Mucosa of rectum (tissue), 2 donors: ENCODE measurements at regions not wholly inside any gene's neighbourhood (a gene's known extent, or its start where the extent isn't known, plus 50 kb on each side); places are given as distances from the start of the nearest gene placed in this dataset.

ENCODE experiments used
- H3K27ac ChIP-seq, 2 donors: one replicate each; pipeline ENCODE4 v1.7.0; 2013; ENCODE audit warnings: inconsistent platforms in 2 of 2, low read depth in 2 of 2, low read length in 2 of 2
- H3K27me3 ChIP-seq, 2 donors: one replicate each; pipeline ENCODE4 v1.7.0; 2013; ENCODE audit warnings: low read length in 2 of 2; ENCODE audit not compliant: control insufficient read depth in 2 of 2, insufficient read depth in 2 of 2
- H3K36me3 ChIP-seq, 2 donors: one replicate each; pipeline ENCODE4 v1.7.0; 2013; ENCODE audit warnings: low read length in 2 of 2; ENCODE audit not compliant: control insufficient read depth in 2 of 2, insufficient read depth in 2 of 2
- H3K4me1 ChIP-seq, 2 donors: one replicate each; pipeline ENCODE4 v1.7.0; 2013; ENCODE audit warnings: low read length in 2 of 2, mild to moderate bottlenecking in 1 of 2; ENCODE audit not compliant: control insufficient read depth in 2 of 2, insufficient read depth in 2 of 2
- H3K4me3 ChIP-seq, 2 donors: one replicate each; pipeline ENCODE4 v1.7.0; 2013; ENCODE audit warnings: low read length in 2 of 2
- H3K9ac ChIP-seq, 2 donors: one replicate each; pipeline ENCODE4 v1.7.0; 2013; ENCODE audit warnings: low read length in 2 of 2, low read depth in 1 of 2, mild to moderate bottlenecking in 1 of 2
- H3K9me3 ChIP-seq, 2 donors: one replicate each; pipeline ENCODE4 v1.7.0; 2013; ENCODE audit warnings: low read length in 2 of 2; ENCODE audit not compliant: control insufficient read depth in 2 of 2
- donor health status: healthy.
- donor health status: Normal muscosa, but diverticular disease.

GRCh38 chr10:123442901-123443300 lies 223.3 kb upstream of the GPR26 start:
- H3K4me3 ChIP-seq = no peak overlapping the region
- no peak overlapping the region for H3K27ac ChIP-seq
- no peaks in the 10 kb centered on the region for H3K4me1 ChIP-seq
- H3K27me3 ChIP-seq = no peaks in the 10 kb centered on the region
- H3K9ac ChIP-seq = no peak overlapping the region
- no peaks in the 10 kb centered on the region for H3K9me3 ChIP-seq
- H3K36me3 ChIP-seq = no peaks in the 10 kb centered on the region

GRCh38 chr10:123443924-123444323 lies 222.2 kb upstream of the GPR26 start:
- no peak overlapping the region for H3K27ac ChIP-seq
- no peaks in the 10 kb centered on the region for H3K4me1 ChIP-seq
- H3K27me3 ChIP-seq = no peaks in the 10 kb centered on the region
- H3K9me3 ChIP-seq = no peaks in the 10 kb centered on the region
- H3K9ac ChIP-seq = no peak overlapping the region
- H3K4me3 ChIP-seq = no peak overlapping the region
- H3K36me3 ChIP-seq = no peaks in the 10 kb centered on the region

- H3K27me3 ChIP-seq = no peaks in the 10 kb centered on the region
- H3K4me1 ChIP-seq = no peaks in the 10 kb centered on the region
- H3K27ac ChIP-seq = no peak overlapping the region
- H3K9ac ChIP-seq = no peak overlapping the region
- H3K36me3 ChIP-seq = no peaks in the 10 kb centered on the region
- no peak overlapping the region for H3K4me3 ChIP-seq
- H3K9me3 ChIP-seq = no peaks in the 10 kb centered on the region
These were observed 220.8 kb upstream of the GPR26 start for GRCh38 chr10:123445261-123445775.

DNA sequence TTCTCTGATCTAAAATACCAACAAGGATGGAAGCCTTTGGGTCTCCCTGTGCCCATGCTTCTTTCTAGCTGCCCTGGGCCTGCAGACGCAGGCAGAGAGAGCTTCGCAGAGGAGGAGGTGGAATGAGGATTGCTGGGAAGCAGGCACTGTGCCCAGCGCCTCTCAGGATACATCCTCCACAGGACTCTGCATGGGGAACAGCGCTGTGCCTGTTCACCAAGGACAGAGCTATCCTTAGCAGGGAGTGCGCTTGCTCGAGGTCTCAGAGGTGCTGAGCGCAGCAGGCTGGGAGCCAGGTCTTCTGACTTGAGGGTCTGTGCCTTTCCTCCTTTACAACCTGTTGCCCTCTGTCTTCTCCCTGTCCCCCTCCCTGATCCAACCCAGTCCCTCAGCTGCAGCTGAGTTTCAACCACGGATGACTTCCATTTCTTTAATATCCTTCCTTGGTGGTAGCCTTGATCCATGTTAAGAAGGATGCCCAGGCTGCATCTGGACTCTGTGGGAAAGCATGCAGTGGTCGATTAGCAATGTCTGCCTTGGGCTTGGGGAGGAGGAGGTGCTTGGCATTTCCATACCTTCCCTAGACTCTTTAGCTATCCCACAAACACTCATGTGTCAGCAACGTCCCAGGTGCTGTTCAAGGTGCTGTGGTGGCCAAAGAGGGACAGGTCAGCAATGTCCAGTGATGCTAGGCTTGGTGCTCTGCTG lies 219.6 kb upstream of the GPR26 start:
- Histone ChIP-seq H3K4me1 (no peaks in the 10 kb centered on the region), H3K9ac (no peak overlapping the region), H3K4me3 (no peak overlapping the region), H3K27ac (no peak overlapping the region), H3K9me3 (no peaks in the 10 kb centered on the region), H3K36me3 (no peaks in the 10 kb centered on the region), H3K27me3 (no peaks in the 10 kb centered on the region)

DNA sequence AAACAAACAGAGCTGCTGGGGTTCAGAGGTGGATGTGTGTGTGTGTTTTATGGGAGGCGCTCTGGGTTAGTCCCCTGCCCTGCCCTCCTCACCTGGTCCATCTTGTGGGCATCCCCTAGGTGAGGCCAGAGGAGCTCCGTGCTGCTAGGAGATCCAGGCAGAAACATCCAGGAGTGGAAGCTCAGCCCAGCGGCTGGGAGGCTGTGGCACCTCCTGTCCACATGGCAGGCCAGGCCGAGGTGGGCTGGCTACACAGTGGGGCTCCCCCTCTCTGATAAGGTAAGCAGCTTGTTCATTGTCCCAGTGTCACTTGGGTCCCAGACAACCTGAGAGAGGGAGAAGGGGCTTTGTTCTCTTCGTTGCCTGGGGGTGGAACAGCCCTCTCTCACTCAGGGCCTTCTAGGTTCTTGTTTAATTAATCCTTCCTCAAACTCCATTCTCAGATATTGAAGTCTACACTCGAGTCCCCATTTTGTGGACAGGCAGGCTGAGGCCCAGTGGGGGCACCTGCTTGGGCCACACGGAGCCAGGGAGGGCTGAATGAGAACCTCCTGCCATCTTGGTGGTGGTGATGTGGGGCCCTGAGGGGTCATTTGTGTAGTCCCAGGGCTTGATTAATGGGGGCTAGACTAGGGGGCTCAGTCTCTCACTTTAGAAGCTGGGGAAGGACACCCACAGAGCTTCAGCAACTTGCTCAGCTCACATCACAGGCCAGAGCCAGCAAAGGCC lies 216.8 kb upstream of the GPR26 start:
- no peaks in the 10 kb centered on the region for H3K9me3 ChIP-seq
- H3K36me3 ChIP-seq = no peaks in the 10 kb centered on the region
- H3K27me3 ChIP-seq = no peaks in the 10 kb centered on the region
- no peak overlapping the region for H3K9ac ChIP-seq
- H3K4me3 ChIP-seq = no peak overlapping the region
- H3K27ac ChIP-seq = no peak overlapping the region
- H3K4me1 ChIP-seq = no peaks in the 10 kb centered on the region

DNA sequence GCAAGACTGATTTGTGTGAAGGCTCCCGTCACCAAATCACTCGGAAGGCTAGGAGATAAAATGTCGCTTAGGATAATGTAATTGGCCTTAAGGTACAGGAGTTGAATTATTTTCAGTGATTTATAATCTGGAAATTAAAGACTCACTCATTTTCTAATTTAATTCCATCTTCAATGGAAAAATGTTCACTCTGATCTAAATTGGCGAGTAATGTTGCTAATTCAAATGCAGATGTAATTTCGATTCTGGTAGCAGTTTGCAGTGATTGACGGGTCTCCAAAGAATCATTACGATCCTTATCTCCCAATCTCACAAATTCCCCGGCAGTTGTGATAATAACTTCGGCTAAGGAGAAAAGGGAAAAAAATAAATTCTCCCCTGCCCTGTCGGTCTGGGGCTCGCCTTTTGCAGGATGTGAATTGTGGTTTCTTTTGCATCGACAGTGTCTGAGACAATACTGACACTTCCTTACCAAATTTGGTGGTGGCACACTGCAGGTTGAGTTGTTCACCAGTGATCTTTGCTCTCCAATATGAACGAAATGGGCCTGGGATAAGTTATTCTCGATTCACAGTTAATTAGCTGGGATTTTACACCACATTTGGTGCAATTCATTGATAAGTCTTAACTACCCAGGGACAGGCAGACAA lies 215.1 kb upstream of the GPR26 start:
- H3K36me3 ChIP-seq = no peaks in the 10 kb centered on the region
- H3K9me3 ChIP-seq = no peaks in the 10 kb centered on the region
- H3K27ac ChIP-seq = no peak overlapping the region
- no peak overlapping the region for H3K4me3 ChIP-seq
- H3K9ac ChIP-seq = no peak overlapping the region
- no peaks in the 10 kb centered on the region for H3K4me1 ChIP-seq
- H3K27me3 ChIP-seq = no peaks in the 10 kb centered on the region

DNA sequence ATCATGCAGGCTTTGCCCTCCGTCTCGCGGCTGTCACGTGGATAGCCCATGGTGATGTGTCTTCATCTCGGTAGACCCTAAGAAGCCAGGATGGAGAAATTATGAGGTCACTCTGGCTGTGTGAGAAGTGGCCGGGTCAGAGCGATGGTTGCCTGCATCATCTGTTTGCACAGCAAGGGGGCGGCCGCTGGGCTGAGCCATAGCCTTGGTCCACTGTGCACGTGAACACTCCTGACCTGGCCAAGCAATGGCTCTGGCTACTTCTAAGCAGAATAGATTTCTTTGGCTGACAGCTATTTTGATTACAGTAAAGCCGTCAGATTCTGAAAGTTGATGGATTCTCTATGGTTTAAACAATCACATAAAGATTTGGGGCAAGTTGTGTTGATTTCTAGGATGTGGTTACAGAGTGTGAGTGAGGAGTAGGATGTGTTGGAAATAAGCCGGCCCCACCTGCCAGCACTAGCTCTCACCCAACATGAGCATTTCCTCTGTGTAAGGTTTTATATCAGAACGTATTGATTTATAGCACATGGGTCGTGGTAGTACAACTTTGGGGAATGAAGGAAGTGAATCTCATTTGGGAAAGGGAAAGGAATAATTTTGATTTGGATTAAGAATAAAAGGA lies 214.4 kb upstream of the GPR26 start:
- H3K27ac ChIP-seq = no peak overlapping the region
- H3K4me3 ChIP-seq = no peak overlapping the region
- H3K27me3 ChIP-seq = no peaks in the 10 kb centered on the region
- H3K36me3 ChIP-seq = no peaks in the 10 kb centered on the region
- H3K9me3 ChIP-seq = no peaks in the 10 kb centered on the region
- no peak overlapping the region for H3K9ac ChIP-seq
- no peaks in the 10 kb centered on the region for H3K4me1 ChIP-seq

DNA sequence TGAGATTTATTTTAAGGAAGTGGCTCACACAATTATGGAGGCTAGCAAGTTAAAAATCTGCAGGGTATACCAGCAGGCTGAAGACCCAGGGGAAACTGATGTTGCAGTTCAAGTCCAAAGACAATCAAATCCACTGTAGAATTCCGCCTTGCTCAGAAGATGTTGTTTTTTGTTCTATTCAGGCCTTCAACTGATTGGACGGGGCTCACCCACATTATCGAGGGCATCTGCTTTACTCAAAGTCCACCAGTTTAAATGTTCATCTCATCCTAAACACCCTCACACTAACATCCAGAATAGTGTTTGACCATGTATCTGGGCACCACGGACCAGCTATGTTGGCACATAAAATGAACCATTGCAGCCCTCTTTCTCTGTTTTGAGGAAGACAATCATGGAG lies 211.2 kb upstream of the GPR26 start:
- H3K4me1 ChIP-seq = no peaks in the 10 kb centered on the region
- no peak overlapping the region for H3K9ac ChIP-seq
- H3K27me3 ChIP-seq = no peaks in the 10 kb centered on the region
- H3K27ac ChIP-seq = no peak overlapping the region
- no peaks in the 10 kb centered on the region for H3K9me3 ChIP-seq
- H3K4me3 ChIP-seq = no peak overlapping the region
- no peaks in the 10 kb centered on the region for H3K36me3 ChIP-seq

DNA sequence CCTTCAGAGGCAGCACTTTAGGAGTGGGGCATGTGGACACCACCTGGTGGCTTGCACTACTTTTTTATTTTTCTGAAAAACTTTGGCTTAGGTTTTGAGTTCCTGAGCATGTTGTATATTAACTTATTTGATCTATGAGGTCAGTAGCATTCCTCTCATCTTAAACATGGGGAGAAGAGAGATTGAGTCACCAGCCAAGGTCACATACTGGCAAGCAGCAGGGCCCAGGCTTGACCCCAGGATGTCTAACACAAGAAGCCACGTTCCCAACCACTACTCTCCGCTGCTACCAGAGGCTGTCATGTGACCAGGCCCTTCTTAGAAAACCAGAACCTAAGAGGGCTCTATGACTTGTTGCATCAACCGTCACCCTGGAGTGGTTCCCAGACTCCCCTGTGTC lies 210.3 kb upstream of the GPR26 start:
- no peaks in the 10 kb centered on the region for H3K36me3 ChIP-seq
- H3K27me3 ChIP-seq = no peaks in the 10 kb centered on the region
- no peak overlapping the region for H3K4me3 ChIP-seq
- no peak overlapping the region for H3K27ac ChIP-seq
- no peaks in the 10 kb centered on the region for H3K9me3 ChIP-seq
- no peaks in the 10 kb centered on the region for H3K4me1 ChIP-seq
- H3K9ac ChIP-seq = no peak overlapping the region

GRCh38 chr10:123458933-123459332 lies 207.2 kb upstream of the GPR26 start:
- Histone ChIP-seq H3K27me3 (no peaks in the 10 kb centered on the region), H3K4me1 (no peaks in the 10 kb centered on the region), H3K4me3 (no peak overlapping the region), H3K36me3 (no peaks in the 10 kb centered on the region), H3K27ac (no peak overlapping the region), H3K9me3 (no peaks in the 10 kb centered on the region), H3K9ac (no peak overlapping the region)
